ENCODE measurements at regions not wholly inside any gene's neighbourhood (a gene's known extent, or its start where the extent isn't known, plus 50 kb on each side); places are given as distances from the start of the nearest gene placed in this dataset.

DNA sequence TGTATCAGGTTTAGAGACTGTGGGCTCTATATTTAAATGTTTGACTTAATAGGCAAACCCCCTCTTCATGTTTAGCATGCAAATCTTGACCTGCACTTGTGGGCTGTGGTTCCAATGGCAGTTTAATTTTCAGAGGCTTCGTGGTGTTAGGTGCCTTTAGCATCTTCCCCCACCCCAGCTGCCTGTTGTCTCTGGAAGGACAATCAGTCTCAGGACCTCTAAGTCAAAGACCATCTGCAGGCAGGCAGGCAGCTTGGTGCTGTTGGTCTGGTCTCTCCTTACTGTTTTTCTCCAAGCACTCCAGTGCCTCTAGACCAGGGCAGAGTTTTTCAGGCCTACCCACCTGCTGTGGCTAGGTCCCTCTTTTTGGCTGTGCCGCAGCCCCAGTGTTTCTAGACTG, 990.4 kb downstream of the CDH11 start:
- TF ChIP-seq POLR2A (IDR thresholded peaks at IDR 0.05) = no peak
- TF ChIP-seq, protein P1, sequence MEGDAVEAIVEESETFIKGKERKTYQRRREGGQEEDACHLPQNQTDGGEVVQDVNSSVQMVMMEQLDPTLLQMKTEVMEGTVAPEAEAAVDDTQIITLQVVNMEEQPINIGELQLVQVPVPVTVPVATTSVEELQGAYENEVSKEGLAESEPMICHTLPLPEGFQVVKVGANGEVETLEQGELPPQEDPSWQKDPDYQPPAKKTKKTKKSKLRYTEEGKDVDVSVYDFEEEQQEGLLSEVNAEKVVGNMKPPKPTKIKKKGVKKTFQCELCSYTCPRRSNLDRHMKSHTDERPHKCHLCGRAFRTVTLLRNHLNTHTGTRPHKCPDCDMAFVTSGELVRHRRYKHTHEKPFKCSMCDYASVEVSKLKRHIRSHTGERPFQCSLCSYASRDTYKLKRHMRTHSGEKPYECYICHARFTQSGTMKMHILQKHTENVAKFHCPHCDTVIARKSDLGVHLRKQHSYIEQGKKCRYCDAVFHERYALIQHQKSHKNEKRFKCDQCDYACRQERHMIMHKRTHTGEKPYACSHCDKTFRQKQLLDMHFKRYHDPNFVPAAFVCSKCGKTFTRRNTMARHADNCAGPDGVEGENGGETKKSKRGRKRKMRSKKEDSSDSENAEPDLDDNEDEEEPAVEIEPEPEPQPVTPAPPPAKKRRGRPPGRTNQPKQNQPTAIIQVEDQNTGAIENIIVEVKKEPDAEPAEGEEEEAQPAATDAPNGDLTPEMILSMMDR (IDR thresholded peaks at IDR 0.05) = no peak

All from vagina (tissue), 2 donors.